Esophagus muscularis mucosa (tissue), 4 donors: ENCODE measurements at regions not wholly inside any gene's neighbourhood (a gene's known extent, or its start where the extent isn't known, plus 50 kb on each side); places are given as distances from the start of the nearest gene placed in this dataset.

Experiments
- CTCF ChIP-seq, 3 experiments: fragments of 200-600 bp in 2 of 3; fragments of 450-650 bp in 1 of 3; sonication (generic) in 2 of 3; IDR thresholded peaks; one replicate each; pipeline ENCODE4 v1.5.1; 2017 to 2019; ENCODE audit warnings: antibody characterized with exemption in 3 of 3, mild to moderate bottlenecking in 2 of 3, moderate library complexity in 1 of 3
- EP300 ChIP-seq: sonication (generic); formaldehyde crosslinking; IDR thresholded peaks from one replicate; pipeline ENCODE4 v1.6.1; 2017; ENCODE audit warnings: antibody characterized with exemption
- POLR2A ChIP-seq: fragments of 450-650 bp; IDR thresholded peaks from one replicate; pipeline ENCODE4 v1.6.1; 2017; ENCODE audit warnings: antibody characterized with exemption, moderate library complexity, mild to moderate bottlenecking, low read depth
- POLR2AphosphoS5 ChIP-seq, 2 donors: sonication (generic); formaldehyde crosslinking; IDR thresholded peaks; one replicate each; pipeline ENCODE4 v1.6.1; 2017; ENCODE audit warnings: antibody characterized with exemption in 2 of 2

GRCh38 chr15:98541519-98541918 is 106.8 kb upstream of the IGF1R start:
- TF ChIP-seq CTCF (IDR thresholded peaks at IDR 0.05) (no peak), EP300 (no peak), POLR2AphosphoS5 (IDR thresholded peaks at IDR 0.05) (no peak), POLR2A (no peak)
